GM18498 (cell line): ENCODE measurements at regions not wholly inside any gene's neighbourhood (a gene's known extent, or its start where the extent isn't known, plus 50 kb on each side); places are given as distances from the start of the nearest gene placed in this dataset.
"Not testable (repeated sequence)": the region's sequence is repeated elsewhere in the genome, so short reads cannot be mapped to it uniquely, and the experiment has no call there.

ENCODE experiments used
- ATAC-seq: cut with Tn5 transposase; IDR thresholded peaks from one replicate; pipeline ENCODE4 v1.9.1; 2021; ENCODE audit warnings: mild to moderate bottlenecking, moderate library complexity; ENCODE audit not compliant: unreplicated experiment

DNA sequence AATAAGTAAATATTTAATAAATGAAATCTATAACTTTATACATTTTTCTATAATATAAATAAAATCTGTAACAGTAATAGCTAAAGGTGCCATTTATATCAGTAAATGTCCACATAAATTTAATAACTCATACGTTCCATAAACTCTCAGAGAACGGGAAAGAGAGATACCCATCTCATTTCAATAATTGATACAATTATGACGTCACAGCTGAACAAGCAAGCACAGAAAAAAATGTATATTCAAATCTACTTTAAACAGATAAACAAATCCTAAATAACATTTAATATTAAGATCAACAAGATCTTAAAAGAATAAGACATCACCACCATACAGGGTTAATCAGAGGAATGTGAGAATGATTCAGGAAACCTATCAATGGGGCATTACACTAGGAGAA lies 1136.5 kb downstream of the TBC1D22A start:
- no peak for ATAC-seq

DNA sequence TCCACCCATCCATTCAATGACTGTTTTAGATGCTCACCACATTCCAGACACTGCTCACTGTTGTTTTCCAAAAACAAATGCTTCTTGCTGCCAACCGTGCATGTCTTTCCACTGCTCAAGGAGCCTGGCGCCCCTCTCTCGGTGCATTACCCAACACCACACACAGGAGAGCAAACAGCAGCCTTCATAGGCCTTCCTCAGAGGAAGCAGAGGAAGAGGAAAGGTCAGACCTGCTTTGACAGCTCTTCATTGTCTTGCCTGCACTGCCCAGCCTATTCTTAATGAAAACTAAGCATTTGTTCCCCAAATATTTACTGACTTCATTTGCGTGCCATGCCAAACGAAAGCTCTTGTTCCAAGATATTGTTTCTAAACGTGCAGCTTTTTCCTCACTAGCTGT lies 1129.2 kb downstream of the TBC1D22A start:
- ATAC-seq = no peak

DNA sequence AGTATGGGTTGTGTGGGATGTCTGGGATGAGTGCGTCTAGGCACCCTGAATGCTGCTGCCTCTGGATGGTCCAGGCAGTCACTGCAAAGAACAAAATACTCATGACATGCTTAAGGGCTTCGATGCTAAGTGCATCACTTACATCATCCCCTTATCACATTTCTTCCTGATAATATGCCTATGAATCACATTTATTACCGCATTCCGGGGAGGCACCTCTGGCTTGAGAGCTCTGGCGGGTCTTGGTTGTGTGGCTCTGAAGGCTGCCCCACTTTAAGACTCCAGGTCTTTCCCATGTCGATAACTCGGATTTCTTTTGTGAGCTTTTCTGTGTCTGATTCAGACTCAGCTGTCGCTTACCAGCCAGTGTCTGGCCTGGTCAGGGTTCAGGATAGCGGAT lies 1126.4 kb downstream of the TBC1D22A start:
- no peak for ATAC-seq

DNA sequence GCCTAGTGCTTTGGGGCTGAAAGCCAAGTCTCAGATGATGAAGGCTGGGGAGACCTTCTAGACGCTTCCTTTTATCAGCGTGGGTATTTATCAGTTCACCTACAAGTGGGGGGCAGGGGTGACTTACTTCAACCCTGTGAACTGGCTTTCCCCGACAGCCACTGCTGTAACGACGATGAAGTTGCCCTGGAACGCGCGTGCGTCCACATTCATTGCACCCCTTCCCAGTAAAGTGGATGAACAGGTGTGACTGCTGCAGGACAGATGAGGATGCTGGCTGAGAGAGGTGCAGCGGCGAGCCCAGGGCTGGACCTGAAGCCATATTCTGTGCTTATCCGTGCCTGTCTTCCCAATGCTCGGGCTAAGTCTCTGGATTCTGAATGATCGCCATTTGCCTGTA lies 1122.3 kb downstream of the TBC1D22A start:
- no peak for ATAC-seq

DNA sequence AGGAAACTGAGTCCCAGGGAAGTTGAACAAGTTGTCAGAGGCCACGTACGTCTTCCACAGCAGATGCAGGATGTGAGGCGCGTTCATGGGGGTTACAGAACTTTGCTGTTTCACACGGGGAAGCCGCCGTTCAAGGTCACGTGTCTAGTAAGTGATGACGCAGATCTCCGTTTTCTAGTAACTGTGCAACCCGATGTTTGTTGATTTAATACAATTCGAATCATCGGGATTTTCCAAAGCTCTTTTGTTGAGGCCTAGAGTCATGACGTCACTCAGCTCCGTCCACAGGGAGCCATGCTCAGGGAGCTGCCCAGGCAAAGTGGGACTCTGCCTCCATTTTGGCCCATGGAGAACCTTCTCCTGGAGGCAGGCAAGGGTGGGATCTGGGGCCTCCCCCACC lies 1121.8 kb downstream of the TBC1D22A start:
- ATAC-seq = no peak

DNA sequence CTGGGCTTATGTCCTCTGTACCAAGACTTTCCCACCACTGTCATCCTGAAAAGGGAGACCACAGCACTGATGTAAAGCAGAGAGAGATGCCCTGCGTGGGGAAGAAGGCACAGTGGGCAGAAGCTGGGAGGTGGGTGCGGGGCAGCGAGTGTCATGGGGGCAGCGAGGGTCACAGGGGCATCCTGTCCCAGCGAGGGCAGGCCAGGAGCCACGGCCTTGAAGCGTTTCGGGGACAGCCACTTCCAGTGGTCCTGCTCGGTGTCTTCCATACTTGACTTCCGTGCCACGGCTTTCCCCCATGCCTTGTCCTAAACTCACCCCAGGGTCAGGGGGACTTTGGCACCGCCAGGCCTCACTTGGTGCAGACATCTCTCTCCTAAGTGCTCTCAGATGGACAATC lies 1121.3 kb downstream of the TBC1D22A start:
- no peak for ATAC-seq

DNA sequence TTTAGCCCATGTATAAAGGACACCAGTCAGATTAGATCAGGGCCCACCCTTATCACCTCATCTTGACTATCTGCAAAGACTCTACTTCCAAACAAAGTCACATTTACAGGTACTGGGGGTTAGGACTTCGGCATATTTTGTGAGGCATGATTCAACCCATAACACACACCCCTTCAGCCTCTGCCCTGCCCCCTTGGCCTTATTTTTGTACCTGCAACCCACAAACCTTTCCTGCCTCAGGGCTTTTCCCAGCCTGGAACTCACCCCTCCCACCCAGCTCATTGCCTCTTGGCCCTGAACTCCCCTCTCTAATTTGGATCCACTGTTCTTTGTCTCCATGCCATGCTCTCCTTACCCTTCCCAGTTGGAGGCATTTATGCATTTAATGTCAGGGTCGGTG lies 1116.9 kb downstream of the TBC1D22A start:
- no peak for ATAC-seq

DNA sequence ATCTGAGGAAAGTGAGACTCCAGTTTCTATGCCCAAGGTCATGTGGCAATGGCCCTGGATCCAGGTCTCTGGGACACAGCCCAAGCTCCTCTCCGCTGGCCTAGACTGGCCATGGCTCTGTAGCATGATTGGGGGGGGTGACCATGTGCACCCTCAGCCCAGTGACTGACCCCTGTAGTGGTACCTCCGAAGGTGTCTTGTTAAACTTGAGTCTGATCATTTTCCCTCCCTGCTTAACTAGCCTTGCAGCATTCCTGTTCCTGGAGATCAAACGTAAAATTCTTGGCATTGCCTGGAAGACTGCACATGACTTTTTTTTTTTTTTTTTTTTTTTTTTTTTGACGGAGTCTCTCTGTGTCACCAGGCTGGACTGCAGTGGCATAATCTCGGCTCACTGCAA lies 1116.0 kb downstream of the TBC1D22A start:
- ATAC-seq = no peak

DNA sequence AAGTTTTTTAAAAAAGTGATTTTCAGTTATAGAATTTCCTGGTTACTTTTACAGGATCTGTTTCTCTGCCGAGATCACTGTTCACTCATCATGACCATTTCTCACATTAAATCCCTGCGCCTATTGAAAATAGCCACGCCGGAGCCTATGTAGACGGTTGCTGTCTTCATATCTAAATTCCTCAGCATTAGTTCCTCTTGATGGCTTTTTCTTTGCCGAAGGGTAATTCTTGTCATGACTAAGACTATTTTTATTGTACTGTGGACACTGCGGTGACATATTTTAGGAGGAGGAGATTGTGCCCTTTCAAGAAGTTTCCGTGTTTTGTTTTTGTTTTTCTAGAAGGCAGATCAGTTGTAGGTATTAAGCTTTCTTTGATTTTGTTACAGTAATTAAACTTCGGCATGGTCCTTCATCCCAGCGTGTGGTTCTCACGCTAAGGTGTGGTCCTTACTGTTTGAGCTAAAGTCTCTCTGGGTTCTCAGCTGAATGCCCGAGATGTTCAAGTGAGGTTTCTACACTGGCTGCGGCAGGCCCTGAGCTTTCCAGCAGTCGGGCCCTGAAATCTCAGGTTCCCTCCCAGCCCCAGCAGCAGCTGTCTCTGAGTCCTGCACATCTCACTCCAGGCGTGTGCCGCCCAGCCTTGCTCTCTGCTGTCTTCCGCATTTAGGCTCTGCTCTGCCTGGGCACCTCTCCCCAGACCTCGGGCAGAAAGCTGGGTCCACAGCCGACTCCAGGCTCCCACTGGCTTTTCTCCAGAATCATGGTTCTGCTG lies 1110.5 kb downstream of the TBC1D22A start:
- no peak for ATAC-seq

DNA sequence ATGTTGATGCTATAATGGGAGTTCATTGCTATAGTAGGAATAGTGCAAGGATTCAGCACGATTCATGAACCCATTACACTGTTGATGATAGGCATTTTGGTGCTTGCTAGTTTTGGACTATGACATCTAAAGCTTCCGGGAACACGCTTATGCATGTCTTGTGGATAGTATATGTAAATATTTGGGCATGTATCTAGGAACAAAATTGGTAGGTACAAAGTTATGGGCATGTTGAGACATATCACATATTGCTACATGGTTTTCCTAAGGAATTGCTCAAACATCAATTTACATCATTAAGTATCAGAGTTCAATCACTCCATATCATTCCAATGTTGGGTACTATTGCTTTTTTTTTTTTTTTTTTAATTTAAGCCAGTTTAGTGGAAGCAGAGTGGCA lies 1103.2 kb downstream of the TBC1D22A start:
- no peak for ATAC-seq

DNA sequence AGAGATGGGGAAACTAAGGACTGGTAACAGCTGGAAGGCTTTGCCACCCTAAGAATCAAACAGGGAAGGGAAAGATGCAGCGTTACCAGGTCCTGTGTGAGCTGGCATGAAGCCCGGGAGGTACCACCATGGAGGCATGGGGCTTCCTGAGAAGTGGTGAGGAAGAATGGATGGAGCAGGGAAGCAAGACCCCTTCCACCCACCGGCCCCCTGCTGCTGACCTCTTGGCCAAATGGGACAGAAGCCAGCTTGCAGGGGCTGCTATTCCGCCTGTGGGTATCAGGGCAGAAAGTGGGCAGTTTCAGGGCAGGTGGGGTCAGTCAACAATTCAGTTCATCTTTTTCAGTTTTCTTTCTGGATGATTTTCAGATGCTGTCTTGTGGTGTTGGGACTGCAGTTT lies 1099.9 kb downstream of the TBC1D22A start:
- no peak for ATAC-seq

DNA sequence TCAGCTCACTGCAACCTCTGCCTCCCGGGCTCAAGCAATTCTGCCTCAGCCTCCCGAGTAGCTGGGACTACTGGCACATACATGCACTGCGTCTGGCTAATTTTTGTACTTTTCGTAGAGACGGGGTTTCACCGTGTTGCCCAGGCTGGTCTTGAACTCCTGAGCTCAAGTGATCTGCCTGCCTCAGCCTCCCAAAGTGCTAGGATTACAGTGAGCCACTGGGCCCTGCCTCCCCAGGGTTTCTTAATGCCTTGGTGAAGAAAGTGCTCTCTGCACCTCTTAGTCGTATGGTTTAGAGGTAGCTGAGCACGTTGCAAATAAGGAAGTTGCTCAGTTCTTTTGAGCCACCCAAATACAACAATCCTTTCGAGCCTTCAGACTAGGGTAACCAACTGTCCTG lies 1098.5 kb downstream of the TBC1D22A start:
- not testable (repeated sequence) for ATAC-seq

DNA sequence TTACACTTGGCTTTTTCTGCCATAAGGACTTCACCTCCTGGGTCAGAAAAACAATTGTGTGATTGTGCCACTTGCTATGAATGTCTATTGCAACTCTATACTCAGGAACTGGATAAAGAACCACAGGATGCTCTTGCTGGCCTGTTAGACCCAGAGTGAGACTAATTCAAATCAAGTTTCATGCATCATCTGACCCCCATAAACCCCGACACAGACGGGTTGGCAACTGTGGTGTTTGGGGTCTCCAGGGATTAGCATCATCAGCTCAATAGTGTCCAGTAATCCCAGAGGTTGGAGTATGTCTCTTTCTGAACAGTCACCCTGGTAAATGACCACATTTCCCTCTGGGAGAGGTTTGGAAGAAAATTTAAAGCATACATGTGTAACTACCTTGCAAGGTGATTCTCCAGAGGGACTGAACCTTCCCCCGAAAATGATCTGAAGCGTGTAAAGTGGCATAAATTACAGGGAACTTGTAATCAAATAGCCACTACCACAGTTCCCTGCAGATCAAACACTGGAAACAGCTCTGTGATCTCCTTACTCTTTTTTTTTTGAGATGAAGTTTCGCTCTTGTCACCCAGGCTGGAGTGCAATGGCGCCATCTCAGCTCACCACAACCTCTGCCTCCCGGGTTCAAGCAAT lies 1097.6 kb downstream of the TBC1D22A start:
- no peak for ATAC-seq

DNA sequence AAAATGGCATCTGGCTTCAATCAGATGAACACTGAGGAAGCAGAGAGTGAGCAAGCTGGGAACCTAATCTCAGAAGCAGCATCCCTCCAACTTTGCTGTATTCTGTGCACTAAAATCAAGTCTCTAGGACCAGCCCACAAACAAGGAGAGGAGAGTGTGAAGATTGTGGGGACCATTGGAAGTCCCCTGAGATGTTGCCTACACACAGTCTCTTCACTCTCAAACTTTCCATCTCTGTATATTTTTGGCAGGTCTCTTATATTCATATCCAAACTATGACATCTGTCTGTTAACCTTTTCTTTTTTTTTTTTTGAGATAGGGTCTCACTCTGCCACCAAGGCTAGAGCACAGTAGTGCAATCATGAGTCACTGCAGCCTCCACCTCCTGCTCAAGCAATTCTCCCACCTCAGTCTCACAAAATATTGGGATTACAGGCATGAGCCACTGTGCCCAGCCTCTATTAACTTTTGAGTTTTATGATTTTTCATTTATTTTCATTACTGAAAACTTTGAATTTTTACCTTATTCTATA lies 1096.4 kb downstream of the TBC1D22A start:
- no peak for ATAC-seq

DNA sequence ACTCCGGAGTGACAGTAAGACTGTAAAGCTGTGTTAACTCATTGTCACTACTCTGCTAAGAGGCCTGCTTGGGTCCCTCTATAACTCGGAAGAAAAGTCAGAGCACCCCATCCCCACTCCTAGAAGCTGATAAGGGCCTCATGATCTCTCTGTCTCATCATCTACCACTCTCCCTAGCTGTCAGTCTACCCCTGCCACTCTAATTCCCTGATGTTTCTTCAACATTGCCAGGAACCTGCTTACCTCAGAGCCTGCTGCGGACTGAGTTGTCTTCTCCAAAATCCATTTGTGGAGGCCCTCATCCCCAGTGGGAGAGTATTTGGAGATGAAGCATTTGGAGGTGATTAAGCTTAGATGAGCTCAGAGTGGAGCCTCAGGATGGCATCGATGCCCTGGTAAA lies 1092.2 kb downstream of the TBC1D22A start:
- no peak for ATAC-seq

DNA sequence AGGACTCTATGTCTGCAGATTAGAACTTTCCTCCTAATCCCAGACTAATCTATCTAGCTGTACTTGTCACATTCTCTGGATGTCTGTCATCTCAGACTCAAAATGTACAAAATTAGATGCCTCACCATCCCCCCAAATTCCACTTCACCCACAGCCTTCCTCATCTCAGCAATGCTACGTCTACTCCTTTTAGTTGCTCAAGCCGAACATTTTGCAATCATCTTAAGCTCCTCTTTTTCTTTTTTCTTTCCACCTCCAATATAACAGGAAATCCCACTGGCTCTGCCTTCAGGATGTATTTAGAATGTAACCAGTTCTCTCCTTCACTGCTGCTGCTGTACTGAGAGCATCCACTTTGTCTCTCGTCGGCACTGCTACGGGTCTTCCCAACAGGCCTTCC lies 1091.8 kb downstream of the TBC1D22A start:
- ATAC-seq = no peak

DNA sequence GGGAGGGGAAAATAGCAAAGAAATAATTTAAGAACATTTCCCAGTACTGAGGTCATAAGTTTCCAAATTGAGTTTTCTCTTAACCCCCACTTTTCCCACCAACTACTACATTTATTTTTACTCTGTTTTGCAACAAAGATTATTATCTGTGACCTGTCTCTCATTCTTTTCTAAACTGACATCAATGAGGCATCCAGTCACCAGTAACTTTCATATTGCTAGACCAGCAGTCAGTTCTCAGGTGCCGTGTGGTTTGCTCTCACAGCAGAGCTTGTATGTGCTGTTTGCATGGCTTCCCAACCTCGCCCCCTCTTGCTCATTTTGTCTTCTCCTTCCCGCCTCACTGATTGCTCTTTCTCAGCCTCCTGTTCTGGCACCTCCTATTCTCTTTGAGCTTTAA lies 1091.3 kb downstream of the TBC1D22A start:
- no peak for ATAC-seq

DNA sequence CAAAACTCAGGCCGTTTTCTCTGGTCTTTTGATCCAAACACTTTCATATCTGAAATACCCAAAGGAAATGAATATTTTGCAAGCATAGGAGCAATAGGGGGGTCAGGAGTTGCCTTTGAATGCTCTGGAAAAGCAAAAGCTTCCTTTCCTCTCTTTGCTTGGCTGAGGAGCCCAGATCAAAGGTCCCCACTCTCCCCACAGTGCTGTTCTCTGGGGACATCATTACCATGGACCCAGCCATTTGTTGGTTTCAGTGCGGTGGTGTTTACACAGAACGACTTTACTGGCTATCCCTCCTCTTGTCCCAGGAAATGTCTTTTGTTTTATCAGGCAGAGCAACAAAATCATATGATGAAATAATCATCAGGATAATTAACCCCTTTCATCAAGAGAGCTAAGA lies 1089.1 kb downstream of the TBC1D22A start:
- no peak for ATAC-seq

DNA sequence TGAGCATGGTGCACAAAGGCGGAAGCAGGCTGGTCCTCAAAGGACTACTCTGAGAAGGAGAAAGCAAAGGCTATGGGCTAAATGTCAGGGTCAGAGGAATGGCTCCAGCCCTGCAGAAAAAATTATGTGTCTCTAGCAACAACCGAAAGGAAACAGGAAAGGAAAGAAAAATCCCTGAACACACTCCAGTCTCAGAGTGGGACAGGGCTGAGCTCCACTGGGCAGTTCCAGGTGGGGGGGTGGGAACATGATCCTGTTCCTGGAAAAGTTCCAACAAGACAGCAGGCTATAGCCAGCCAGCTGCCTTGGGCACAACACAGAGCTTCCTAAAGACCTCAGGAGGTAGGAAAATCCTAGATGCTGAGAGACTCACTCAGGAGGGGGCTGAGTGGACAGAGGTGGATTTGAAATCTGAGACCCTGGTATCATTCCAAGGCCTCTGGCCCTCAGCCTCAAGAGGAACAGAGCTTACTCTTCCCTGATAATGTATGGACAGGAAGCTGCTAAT lies 1088.2 kb downstream of the TBC1D22A start:
- no peak for ATAC-seq

DNA sequence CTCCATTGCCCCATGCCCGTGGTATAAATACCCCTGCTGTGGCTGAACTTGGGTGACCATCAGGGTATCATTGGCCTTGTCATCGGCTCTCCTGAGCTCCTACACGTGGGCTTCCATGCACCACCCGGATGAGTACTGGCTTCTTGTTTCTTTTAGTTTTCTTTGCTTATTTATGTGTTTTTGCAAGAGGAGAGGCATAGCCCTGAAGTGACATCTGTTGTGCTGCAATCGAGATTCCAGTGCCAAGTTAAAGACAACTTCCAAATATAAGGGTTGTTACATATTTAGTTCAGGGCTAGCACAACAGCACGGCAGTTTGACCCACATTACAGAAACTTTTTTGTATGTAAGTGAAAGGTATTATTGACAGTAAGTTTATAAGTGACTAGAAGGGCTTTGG lies 1087.1 kb downstream of the TBC1D22A start:
- no peak for ATAC-seq

DNA sequence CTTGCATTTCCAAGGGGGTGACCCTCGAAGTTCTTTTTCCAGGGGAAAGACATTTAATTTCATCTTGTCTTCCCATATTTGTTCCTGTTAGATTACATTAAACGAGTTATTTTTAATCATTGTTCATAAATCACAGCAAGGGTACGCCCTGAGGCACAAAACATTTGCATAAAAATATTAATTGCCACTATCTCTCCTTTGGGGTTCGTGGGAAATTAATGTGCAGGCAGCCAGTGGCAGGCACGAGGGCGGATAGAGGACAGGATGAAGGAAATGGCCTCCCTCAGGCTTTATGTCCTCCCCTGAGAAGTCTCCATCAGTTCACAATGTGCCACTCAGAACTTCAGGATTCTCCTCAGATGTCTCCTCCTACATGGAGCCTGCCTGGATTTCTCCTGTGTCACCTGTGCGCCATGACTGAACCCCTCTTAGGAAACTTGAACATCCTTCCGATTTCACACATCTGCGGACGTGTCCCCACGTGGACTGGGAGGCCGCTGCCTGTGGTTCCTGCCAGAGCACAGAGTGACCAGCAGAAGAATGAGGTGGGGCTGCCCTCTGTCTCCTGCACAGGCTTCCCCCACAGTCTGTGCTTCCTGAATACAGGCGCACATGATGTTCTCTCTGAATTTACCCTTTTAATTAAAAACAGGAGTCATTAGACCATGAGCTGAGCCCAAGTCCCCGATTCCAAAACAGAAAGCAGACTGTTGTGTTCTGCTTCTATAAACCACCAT lies 1085.9 kb downstream of the TBC1D22A start:
- no peak for ATAC-seq
